Stimulated activated CD4-positive, alpha-beta T cell treated with anti-CD3 and anti-CD28 coated beads, Interleukin-2, amount 100 ng/mL, for 24 hours (primary cell): ENCODE measurements at regions not wholly inside any gene's neighbourhood (a gene's known extent, or its start where the extent isn't known, plus 50 kb on each side); places are given as distances from the start of the nearest gene placed in this dataset.
A peak's percentile ranks its signal among the peaks of the same experiment; 100 is the strongest.
"Not testable (repeated sequence)": the region's sequence is repeated elsewhere in the genome, so short reads cannot be mapped to it uniquely, and the experiment has no call there.

Source experiments
- DNase-seq, 2 donors: peaks; one replicate each; pipeline ENCODE4 v3.0.0-alpha.2; 2020

GRCh38 chr3:187795207-187795960 is 50.1 kb upstream of the BCL6 start:
- no peak for DNase-seq

GRCh38 chr3:187798126-187798525 is 52.9 kb upstream of the BCL6 start:
- no peak for DNase-seq

- no peak for DNase-seq
Measured at GRCh38 chr3:187798531-187799530, 53.6 kb upstream of the BCL6 start.

GRCh38 chr3:187799942-187800641 is 54.8 kb upstream of the BCL6 start:
- DNase-seq = no peak

GRCh38 chr3:187801152-187801551 is 55.9 kb upstream of the BCL6 start:
- no peak for DNase-seq

GRCh38 chr3:187802203-187802927 is 57.1 kb upstream of the BCL6 start:
- no peak for DNase-seq

- DNase-seq = peak; percentile 65 to 73
Measured at GRCh38 chr3:187802928-187803259, 57.6 kb upstream of the BCL6 start.

- DNase-seq = no peak
Measured at GRCh38 chr3:187804120-187804744, 59.0 kb upstream of the BCL6 start.

GRCh38 chr3:187804745-187805121 is 59.5 kb upstream of the BCL6 start:
- DNase-seq = no peak

GRCh38 chr3:187805774-187806173 is 60.5 kb upstream of the BCL6 start:
- DNase-seq = no peak

- peak; percentile 54 to 61 for DNase-seq
Measured at GRCh38 chr3:187807086-187807862, 62.0 kb upstream of the BCL6 start.

- no peak for DNase-seq
Measured at GRCh38 chr3:187808527-187808895, 63.2 kb upstream of the BCL6 start.

- no peak for DNase-seq
Measured at GRCh38 chr3:187809612-187809991, 64.3 kb upstream of the BCL6 start.

GRCh38 chr3:187810021-187810446 is 64.8 kb upstream of the BCL6 start:
- no peak for DNase-seq

GRCh38 chr3:187811585-187812250 is 66.5 kb upstream of the BCL6 start:
- no peak for DNase-seq

GRCh38 chr3:187812496-187812895 is 67.2 kb upstream of the BCL6 start:
- no peak for DNase-seq

- DNase-seq = no peak
Measured at GRCh38 chr3:187813198-187813597, 67.9 kb upstream of the BCL6 start.

- DNase-seq = not testable (repeated sequence)
Measured at GRCh38 chr3:187817766-187818165, 72.5 kb upstream of the BCL6 start.

- DNase-seq = no peak
Measured at GRCh38 chr3:187821616-187822317, 76.5 kb upstream of the BCL6 start.

GRCh38 chr3:187822402-187822801 is 77.1 kb upstream of the BCL6 start:
- no peak for DNase-seq
